Erythroblast (primary cell): ENCODE measurements at regions not wholly inside any gene's neighbourhood (a gene's known extent, or its start where the extent isn't known, plus 50 kb on each side); places are given as distances from the start of the nearest gene placed in this dataset.

ENCODE experiments used
- DNase-seq, 2 experiments: peaks; one replicate each; lab custom pipeline; 2025; lab: John Stamatoyannopoulos, UW
- GATA1 ChIP-seq: IDR thresholded peaks from 2 replicates; pipeline ENCODE4 v1.6.1; 2011; ENCODE audit warnings: low read depth, mild to moderate bottlenecking, control low read depth, low read length, moderate library complexity
- POLR2A ChIP-seq: IDR thresholded peaks from 2 replicates; pipeline ENCODE4 v1.6.1; 2011; ENCODE audit warnings: mild to moderate bottlenecking, low read length

DNA sequence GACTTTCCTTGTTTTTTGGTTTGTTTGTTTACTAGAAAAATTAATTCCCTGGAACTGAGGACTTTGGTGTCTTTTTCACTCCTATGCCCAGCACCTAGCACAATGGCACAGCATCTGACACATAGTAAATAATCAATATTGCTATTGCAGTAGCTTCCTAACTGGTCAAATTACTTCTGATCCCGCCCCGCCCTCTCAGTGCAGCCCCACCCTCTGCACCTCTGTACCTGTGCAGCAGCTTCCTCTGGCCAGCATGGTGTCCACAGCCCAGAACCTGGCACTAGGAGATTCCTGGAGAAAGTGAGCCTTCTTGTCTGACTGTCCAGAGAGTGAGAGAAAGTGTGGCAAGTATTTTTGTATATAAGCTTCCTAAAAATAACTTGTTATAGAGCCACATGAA is 343.2 kb downstream of the ZNF608 start:
- TF ChIP-seq GATA1 = no peak
- TF ChIP-seq POLR2A = no peak
- DNase-seq = no peak

GRCh38 chr5:124402144-124402581 is 344.3 kb downstream of the ZNF608 start:
- no peak for DNase-seq
- TF ChIP-seq GATA1 (no peak), POLR2A (no peak)

DNA sequence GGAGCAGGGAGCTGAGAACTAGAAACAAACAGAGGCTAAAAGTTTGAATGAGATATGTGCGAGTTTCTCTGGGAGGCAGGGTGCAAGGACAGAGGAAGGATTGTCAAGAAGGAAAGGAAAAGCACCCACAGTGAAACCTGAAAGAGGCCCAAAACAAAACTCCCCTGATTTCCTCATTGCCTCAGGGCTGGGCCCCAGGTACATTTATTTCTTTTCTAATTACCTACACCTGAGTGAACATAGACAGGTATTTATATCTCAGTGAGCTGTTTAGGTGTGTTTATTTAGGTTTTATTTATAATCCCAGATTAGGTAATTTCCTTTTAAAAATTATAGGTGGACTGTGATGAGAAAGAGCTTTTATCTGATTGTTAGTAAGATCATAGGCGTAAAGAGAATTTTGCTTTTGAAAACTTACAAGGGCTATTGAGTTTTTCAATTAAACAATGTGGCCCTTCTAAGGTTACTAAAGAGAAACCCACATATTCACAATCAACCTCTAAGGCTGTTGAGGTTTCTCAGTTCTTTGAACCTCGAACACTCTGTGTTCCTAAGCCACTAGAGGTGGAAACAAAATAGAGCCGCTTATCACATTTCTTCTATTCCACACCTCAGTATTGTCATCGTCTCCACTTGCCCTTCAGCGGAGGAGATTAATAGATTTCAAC is 344.8 kb downstream of the ZNF608 start:
- no peak for DNase-seq
- TF ChIP-seq GATA1 (no peak), POLR2A (no peak)

DNA sequence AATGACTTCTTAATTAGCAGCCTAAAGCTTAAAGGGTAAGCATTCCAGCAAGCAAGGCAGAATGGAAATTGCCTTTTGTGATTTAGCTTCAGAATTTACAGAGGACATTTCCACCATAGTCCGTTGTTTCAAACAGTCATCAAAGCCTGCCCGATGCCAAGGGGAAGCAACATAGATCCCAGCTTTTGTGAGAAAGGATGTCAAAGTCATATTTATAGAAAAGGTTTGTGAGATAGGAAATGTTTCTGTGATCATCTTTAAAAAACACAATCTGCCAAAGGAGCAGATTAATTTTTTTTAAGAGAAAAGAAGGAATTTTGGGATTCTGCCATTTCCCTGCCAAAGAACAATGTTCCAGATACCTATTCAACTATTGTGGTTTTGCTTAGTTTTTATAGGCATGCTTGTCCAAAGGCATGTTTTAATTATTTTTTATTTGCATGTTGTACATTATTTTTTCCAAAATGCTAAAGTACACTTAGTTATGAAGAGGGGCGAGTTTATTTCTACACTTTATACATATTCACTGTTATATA is 346.9 kb downstream of the ZNF608 start:
- DNase-seq = no peak
- TF ChIP-seq GATA1 (no peak), POLR2A (no peak)

GRCh38 chr5:124398460-124398859 is 348.0 kb downstream of the ZNF608 start:
- TF ChIP-seq POLR2A = no peak
- no peak for TF ChIP-seq GATA1
- DNase-seq = no peak

GRCh38 chr5:124397317-124397716 is 349.1 kb downstream of the ZNF608 start:
- no peak for DNase-seq
- TF ChIP-seq POLR2A (no peak), GATA1 (no peak)

- no peak for DNase-seq
- TF ChIP-seq POLR2A = no peak
- TF ChIP-seq GATA1 = no peak
These were observed 350.5 kb downstream of the ZNF608 start for GRCh38 chr5:124395926-124396325.

DNA sequence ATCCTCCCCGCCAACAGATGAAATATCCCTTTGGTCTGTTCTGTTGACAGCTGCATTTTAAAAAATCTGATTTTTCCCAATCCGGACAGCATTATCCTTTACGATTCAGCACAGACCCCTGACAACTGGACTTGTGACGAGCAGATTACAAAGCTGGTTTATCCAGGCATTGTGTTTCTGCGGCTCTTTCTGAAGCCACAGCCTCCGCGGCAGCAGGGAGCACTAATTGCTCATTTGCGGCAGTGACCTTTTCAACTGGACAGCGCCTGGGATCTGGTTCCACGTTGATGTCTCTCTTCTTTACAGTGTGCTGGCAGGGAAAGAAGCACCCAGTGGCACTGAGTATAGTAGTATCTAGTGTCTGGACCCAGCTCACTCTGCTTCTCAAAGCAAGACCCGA is 351.2 kb downstream of the ZNF608 start:
- TF ChIP-seq POLR2A (no peak), GATA1 (no peak)
- no peak for DNase-seq

DNA sequence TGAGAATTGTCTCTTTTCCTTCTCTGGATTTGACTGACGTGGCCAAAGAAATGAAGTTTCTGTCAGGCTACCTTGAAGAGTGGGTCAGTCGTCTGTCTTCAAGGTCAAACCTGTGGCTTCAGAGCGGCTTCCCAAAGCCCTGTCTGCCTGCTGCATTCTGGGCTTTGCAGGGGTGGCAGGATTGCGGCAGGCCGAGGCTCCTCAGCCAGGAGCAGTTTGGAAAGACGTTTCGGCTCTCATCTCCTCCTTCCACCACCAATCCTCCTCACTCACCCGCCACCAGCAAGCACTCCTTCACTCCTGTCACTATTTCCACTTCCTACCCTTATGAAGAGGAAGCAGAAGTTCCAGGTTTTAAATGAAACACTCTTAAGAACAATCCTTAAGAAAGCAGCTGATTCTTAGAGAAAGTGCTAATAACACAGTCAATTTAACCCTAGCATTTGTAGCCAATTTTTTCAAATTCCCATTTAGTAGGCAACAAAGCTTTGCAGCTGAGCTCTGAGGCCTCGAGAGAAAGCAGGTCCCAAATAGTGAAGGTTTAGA is 351.7 kb downstream of the ZNF608 start:
- no peak for DNase-seq
- no peak for TF ChIP-seq POLR2A
- no peak for TF ChIP-seq GATA1

- DNase-seq = no peak
- TF ChIP-seq GATA1 (no peak), POLR2A (no peak)
These were observed 352.7 kb downstream of the ZNF608 start for GRCh38 chr5:124393584-124394379.

DNA sequence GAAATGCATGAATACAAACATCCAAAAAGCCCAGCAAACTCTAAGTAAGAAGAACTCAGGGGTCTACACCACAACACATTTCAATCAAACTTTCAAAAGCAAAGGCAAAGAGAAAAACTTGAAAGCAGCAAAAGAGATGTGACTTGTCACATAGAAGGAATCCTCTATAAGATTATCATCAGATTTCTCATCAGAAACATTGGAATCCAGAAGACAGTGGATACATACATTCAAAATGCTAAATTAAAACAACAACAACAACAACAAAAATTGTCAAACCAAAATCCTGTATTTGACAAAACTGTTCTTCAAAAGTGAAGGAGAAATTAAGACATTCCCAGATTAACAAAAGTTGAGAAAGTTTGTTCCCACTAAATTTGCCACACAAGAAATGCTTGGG is 362.7 kb downstream of the ZNF608 start:
- no peak for TF ChIP-seq GATA1
- no peak for TF ChIP-seq POLR2A
- no peak for DNase-seq

GRCh38 chr5:124377386-124377785 is 369.1 kb downstream of the ZNF608 start:
- TF ChIP-seq POLR2A (no peak), GATA1 (no peak)

DNA sequence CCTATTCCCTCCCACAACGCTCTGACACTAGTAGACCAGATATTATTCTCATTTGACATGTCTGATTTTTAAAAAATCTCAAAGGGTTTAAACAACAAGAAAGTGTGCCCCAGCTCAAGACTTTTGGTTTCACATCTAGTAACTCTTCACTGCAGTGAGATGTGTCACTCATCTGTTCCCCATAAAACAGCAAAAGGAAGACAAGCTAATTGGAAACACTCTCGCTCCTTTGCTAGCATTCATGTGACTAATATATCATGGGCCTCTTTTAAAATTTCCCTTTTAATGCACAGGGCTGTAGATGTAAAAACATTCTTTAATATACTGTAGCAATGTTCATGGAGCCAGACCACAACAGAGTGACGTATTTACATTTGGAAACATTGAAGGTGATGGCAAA is 372.6 kb downstream of the ZNF608 start:
- DNase-seq = no peak
- TF ChIP-seq GATA1 = no peak
- no peak for TF ChIP-seq POLR2A

More at GRCh38 chr5:124377386-124377785, 369.1 kb downstream of the ZNF608 start:
- DNase-seq = no peak

- no peak for DNase-seq
- TF ChIP-seq POLR2A (no peak), GATA1 (no peak)
These were observed 374.0 kb downstream of the ZNF608 start for GRCh38 chr5:124372457-124372856.
